HG02678 (cell line): ENCODE measurements at regions not wholly inside any gene's neighbourhood (a gene's known extent, or its start where the extent isn't known, plus 50 kb on each side); places are given as distances from the start of the nearest gene placed in this dataset.

ENCODE experiments used
- ATAC-seq: cut with Tn5 transposase; IDR thresholded peaks from one replicate; pipeline ENCODE4 v1.9.1; 2021; ENCODE audit warnings: mild to moderate bottlenecking, moderate library complexity; ENCODE audit not compliant: unreplicated experiment

GRCh38 chr1:170863621-170864020 is 71.7 kb upstream of the MROH9 start:
- ATAC-seq = no peak

DNA sequence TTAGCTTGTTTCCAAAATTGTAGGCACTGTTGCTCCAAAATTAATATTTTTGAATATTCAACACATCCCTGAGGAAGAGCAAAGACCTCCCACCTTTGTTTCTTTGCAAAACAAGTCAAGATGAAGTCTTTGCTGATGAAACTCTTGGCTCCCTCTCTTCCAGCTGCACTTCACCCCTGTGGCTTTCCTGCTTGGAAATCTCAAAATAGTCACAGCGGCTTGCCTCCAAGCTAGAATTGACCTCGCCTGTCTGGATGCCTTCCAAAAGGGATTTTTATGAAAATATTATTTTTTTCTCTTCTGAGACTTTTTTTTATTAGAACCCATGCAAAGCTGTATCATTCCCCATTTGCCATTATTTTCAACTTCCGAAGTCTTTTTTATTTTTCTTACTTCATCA is 71.1 kb upstream of the MROH9 start:
- no peak for ATAC-seq

GRCh38 chr1:170864876-170865538 is 70.3 kb upstream of the MROH9 start:
- ATAC-seq = no peak

DNA sequence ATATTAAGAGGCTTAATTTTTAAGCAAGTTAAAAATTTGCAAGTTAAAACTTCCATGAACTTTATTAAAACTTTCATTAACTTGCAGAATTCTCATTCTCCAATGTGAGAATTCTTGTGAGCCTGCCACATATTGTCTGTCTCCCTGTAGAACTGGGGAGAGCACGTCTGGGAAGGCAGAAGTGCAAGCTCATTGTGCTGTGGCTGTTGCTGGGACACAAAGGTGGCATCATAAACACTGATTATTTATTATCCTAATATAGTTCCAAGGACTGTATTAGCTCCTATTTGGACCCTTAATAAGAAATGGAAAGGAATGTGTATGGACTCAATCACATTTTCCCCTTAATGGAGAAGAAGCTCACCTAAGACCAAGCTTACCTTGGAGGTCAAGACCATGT is 68.7 kb upstream of the MROH9 start:
- no peak for ATAC-seq

- no peak for ATAC-seq
Observed at GRCh38 chr1:170871868-170872267, 63.5 kb upstream of the MROH9 start.

GRCh38 chr1:170872663-170873062 is 62.7 kb upstream of the MROH9 start:
- peak; percentile 69 for ATAC-seq

DNA sequence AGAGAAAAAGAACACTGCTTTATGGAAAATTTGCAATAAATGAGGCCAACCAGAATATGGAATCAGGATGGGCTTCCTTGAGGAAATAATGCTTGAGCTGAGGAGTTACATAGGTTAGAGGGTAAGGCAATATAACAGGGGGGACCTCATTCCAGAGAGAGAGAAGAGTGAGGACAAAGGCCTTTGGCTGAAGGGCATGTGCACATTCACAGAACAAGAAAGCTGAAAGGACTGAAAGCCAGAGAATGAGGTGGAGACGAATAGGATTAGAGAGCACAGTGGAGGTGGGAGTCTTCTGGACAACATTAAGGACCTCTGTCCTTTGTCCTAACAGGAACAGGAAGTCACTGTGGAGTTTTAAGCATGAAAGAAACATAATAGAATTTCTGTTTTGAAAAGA is 60.7 kb upstream of the MROH9 start:
- ATAC-seq = no peak

DNA sequence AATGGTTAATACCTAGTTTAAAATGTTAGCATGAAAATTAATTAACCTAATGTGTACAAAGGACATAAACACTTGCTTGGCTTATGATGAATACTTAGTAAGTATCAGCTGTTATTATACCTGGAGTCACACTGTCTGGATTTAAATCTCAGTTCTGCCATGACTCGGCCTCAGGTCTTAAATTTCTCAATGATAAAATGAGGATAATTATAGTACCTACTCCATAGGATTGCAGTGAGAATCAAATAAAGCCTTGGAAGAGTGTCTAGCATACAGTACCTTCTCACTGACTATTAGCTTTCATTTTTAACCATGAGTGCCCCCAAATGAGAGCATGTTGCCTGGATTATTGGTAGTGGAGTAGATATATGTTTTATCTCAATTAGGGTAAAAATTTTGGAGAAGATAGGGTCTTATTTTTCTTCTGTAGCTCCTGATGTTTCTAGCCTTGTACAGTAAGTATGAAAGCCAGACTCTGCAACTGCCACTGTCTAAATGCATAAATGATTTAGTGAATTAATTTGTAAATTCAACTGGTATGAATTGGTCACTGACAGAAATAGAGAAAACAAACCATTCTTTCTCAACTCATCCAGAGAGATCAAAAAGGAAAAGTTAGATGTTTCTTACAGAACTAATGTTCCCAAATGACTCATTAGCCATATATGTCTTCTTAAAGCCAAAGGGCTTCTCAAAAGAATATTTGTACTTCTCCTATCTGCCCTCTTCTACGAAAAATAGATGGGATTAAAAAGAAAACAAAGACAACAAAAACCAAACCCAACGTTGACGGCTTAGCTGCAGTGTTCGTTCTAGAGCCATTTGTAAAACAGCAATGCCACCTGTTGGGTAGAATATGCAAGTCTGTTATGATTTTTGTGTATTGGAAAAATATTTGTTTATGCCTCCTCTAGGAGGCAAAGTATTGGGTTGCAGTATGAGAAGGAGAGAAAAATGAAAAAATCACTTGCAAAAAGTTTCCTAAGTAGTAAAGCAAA is 53.8 kb upstream of the MROH9 start:
- no peak for ATAC-seq
